ENCODE measurements at regions not wholly inside any gene's neighbourhood (a gene's known extent, or its start where the extent isn't known, plus 50 kb on each side); places are given as distances from the start of the nearest gene placed in this dataset.

GRCh38 chr9:105973951-105974351 lies 279.6 kb downstream of the TMEM38B start:
- Mint-ChIP-seq H3K4me1 (ENCODE audit: low read depth, unreplicated experiment) (no peaks in the 10 kb centered on the region), H3K27me3 (ENCODE audit: unreplicated experiment) (no peaks in the 10 kb centered on the region), H3K9me3 (ENCODE audit: low read depth, unreplicated experiment) (no peaks in the 10 kb centered on the region), H3K36me3 (ENCODE audit: insufficient read depth, unreplicated experiment) (no peaks in the 10 kb centered on the region), H3K27ac (ENCODE audit: unreplicated experiment) (no peak overlapping the region), H3K4me3 (ENCODE audit: low read depth, unreplicated experiment) (no peak overlapping the region)
- DNase-seq, result no peak
- no TSS peak for BruUV-seq (replicated peaks)
- TF ChIP-seq, protein P1, sequence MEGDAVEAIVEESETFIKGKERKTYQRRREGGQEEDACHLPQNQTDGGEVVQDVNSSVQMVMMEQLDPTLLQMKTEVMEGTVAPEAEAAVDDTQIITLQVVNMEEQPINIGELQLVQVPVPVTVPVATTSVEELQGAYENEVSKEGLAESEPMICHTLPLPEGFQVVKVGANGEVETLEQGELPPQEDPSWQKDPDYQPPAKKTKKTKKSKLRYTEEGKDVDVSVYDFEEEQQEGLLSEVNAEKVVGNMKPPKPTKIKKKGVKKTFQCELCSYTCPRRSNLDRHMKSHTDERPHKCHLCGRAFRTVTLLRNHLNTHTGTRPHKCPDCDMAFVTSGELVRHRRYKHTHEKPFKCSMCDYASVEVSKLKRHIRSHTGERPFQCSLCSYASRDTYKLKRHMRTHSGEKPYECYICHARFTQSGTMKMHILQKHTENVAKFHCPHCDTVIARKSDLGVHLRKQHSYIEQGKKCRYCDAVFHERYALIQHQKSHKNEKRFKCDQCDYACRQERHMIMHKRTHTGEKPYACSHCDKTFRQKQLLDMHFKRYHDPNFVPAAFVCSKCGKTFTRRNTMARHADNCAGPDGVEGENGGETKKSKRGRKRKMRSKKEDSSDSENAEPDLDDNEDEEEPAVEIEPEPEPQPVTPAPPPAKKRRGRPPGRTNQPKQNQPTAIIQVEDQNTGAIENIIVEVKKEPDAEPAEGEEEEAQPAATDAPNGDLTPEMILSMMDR (IDR thresholded peaks at IDR 0.05; ENCODE audit: unreplicated experiment), result no peak
- CTCF ChIA-PET, result no interaction called here
- intact Hi-C loops (cut with micrococcal nuclease; ENCODE audit: unreplicated experiment), result no loop called here

- no peaks in the 10 kb centered on the region for H3K36me3 Mint-ChIP-seq (ENCODE audit: insufficient read depth, unreplicated experiment)
- intact Hi-C loops (cut with micrococcal nuclease; ENCODE audit: unreplicated experiment), result no loop called here
- BruUV-seq (replicated peaks), result no TSS peak
- DNase-seq, result no peak
- CTCF ChIA-PET, result no interaction called here
- H3K9me3 Mint-ChIP-seq (ENCODE audit: low read depth, unreplicated experiment), result no peaks in the 10 kb centered on the region
- H3K27ac Mint-ChIP-seq (ENCODE audit: unreplicated experiment), result no peak overlapping the region
- no peaks in the 10 kb centered on the region for H3K4me1 Mint-ChIP-seq (ENCODE audit: low read depth, unreplicated experiment)
- no peaks in the 10 kb centered on the region for H3K27me3 Mint-ChIP-seq (ENCODE audit: unreplicated experiment)
- TF ChIP-seq, protein P1 (IDR thresholded peaks at IDR 0.05; ENCODE audit: unreplicated experiment), result no peak
- H3K4me3 Mint-ChIP-seq (ENCODE audit: low read depth, unreplicated experiment), result no peak overlapping the region
These were observed 281.7 kb downstream of the TMEM38B start for GRCh38 chr9:105975886-105976645.

DNA sequence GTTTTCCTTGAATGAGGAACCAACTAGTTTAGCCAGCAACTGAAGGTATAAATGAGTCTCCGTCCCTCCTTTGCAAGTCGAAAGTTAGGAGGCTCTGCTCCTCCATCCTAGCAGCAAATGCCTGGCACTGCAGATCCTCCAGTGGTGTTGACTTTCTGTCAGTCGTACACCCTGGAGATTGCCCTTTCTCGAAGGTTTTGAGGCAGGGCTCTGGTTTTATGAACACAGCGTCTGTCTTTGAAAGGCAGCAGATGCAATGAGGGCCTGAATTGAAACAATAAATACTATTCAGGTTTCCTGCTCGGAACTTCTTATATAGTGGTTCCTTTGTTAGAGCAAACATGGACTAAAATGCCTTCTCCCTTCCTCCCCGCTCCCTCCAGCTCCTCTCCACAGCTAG lies 284.0 kb downstream of the TMEM38B start:
- no peak for DNase-seq
- TF ChIP-seq, protein P1 (IDR thresholded peaks at IDR 0.05; ENCODE audit: unreplicated experiment), result no peak
- Mint-ChIP-seq H3K27ac (ENCODE audit: unreplicated experiment) (no peak overlapping the region), H3K27me3 (ENCODE audit: unreplicated experiment) (no peaks in the 10 kb centered on the region), H3K36me3 (ENCODE audit: insufficient read depth, unreplicated experiment) (no peaks in the 10 kb centered on the region), H3K4me1 (ENCODE audit: low read depth, unreplicated experiment) (no peaks in the 10 kb centered on the region), H3K9me3 (ENCODE audit: low read depth, unreplicated experiment) (no peaks in the 10 kb centered on the region), H3K4me3 (ENCODE audit: low read depth, unreplicated experiment) (no peak overlapping the region)
- CTCF ChIA-PET, result no interaction called here
- BruUV-seq (replicated peaks), result no TSS peak
- intact Hi-C loops (cut with micrococcal nuclease; ENCODE audit: unreplicated experiment), result no loop called here

GRCh38 chr9:105978826-105979225 lies 284.5 kb downstream of the TMEM38B start:
- BruUV-seq (replicated peaks), result no TSS peak
- DNase-seq, result no peak
- TF ChIP-seq, protein P1 (IDR thresholded peaks at IDR 0.05; ENCODE audit: unreplicated experiment), result no peak
- Mint-ChIP-seq H3K27me3 (ENCODE audit: unreplicated experiment) (no peaks in the 10 kb centered on the region), H3K4me3 (ENCODE audit: low read depth, unreplicated experiment) (no peak overlapping the region), H3K36me3 (ENCODE audit: insufficient read depth, unreplicated experiment) (no peaks in the 10 kb centered on the region), H3K27ac (ENCODE audit: unreplicated experiment) (no peak overlapping the region), H3K9me3 (ENCODE audit: low read depth, unreplicated experiment) (no peaks in the 10 kb centered on the region), H3K4me1 (ENCODE audit: low read depth, unreplicated experiment) (no peaks in the 10 kb centered on the region)
- intact Hi-C loops (cut with micrococcal nuclease; ENCODE audit: unreplicated experiment), result no loop called here
- CTCF ChIA-PET, result no interaction called here
